ENCODE measurements at regions not wholly inside any gene's neighbourhood (a gene's known extent, or its start where the extent isn't known, plus 50 kb on each side); places are given as distances from the start of the nearest gene placed in this dataset.

DNA sequence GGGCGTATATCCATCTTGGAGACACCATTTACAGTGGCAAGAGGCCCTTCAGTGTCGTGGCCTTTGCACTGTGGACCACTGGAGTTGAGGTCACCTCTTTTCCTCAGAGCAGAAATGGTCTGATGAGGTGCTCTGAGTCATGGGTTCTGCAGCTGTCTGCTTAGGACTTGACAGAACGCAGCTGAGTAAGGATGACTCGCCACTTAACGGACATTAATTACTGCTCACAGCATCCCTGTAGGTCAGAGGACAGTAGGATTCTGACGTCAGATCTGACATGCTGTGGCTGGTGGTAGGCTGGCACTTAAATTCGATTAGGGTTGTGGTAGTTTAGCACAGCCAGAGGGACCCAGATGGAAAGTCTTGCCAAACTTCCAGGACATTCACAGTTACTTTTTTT lies 479.4 kb downstream of the DMAC1 start:
- TF ChIP-seq, protein P1, sequence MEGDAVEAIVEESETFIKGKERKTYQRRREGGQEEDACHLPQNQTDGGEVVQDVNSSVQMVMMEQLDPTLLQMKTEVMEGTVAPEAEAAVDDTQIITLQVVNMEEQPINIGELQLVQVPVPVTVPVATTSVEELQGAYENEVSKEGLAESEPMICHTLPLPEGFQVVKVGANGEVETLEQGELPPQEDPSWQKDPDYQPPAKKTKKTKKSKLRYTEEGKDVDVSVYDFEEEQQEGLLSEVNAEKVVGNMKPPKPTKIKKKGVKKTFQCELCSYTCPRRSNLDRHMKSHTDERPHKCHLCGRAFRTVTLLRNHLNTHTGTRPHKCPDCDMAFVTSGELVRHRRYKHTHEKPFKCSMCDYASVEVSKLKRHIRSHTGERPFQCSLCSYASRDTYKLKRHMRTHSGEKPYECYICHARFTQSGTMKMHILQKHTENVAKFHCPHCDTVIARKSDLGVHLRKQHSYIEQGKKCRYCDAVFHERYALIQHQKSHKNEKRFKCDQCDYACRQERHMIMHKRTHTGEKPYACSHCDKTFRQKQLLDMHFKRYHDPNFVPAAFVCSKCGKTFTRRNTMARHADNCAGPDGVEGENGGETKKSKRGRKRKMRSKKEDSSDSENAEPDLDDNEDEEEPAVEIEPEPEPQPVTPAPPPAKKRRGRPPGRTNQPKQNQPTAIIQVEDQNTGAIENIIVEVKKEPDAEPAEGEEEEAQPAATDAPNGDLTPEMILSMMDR (IDR thresholded peaks at IDR 0.05; ENCODE audit: insufficient read depth, low read depth, low read length), result no peak
- TF ChIP-seq EZH2 (IDR thresholded peaks at IDR 0.05; ENCODE audit: insufficient read depth, low read length), result no peak

All from astrocyte (in vitro differentiated cells and primary cell).